ENCODE measurements at regions not wholly inside any gene's neighbourhood (a gene's known extent, or its start where the extent isn't known, plus 50 kb on each side); places are given as distances from the start of the nearest gene placed in this dataset.

- TF ChIP-seq POLR2AphosphoS5 (IDR thresholded peaks at IDR 0.05; ENCODE audit: low read depth, low read length) (no peak), REST (IDR thresholded peaks at IDR 0.05; ENCODE audit: insufficient read depth in 1 of 2, low read depth in 2 of 2, low read length in 2 of 2) (no peak), TAF1 (IDR thresholded peaks at IDR 0.05; ENCODE audit: borderline replicate concordance, insufficient read depth, low read length) (no peak), FOXP2 (optimal IDR thresholded peaks at IDR 0.05; ENCODE audit: borderline replicate concordance, extremely low read depth, extremely low read length, insufficient read depth) (no peak), SIN3A (IDR thresholded peaks at IDR 0.05; ENCODE audit: borderline replicate concordance, insufficient read depth, low read length) (no peak)
Measured at GRCh38 chr1:208603721-208604120, 359.5 kb upstream of the PLXNA2 start.

GRCh38 chr1:208604295-208604694 lies 360.1 kb upstream of the PLXNA2 start:
- no peak for TF ChIP-seq SIN3A (IDR thresholded peaks at IDR 0.05; ENCODE audit: borderline replicate concordance, insufficient read depth, low read length)
- no peak for TF ChIP-seq TAF1 (IDR thresholded peaks at IDR 0.05; ENCODE audit: borderline replicate concordance, insufficient read depth, low read length)
- no peak for TF ChIP-seq POLR2AphosphoS5 (IDR thresholded peaks at IDR 0.05; ENCODE audit: low read depth, low read length)
- no peak for TF ChIP-seq REST (IDR thresholded peaks at IDR 0.05; ENCODE audit: insufficient read depth in 1 of 2, low read depth in 2 of 2, low read length in 2 of 2)
- no peak for TF ChIP-seq FOXP2 (optimal IDR thresholded peaks at IDR 0.05; ENCODE audit: borderline replicate concordance, extremely low read depth, extremely low read length, insufficient read depth)

GRCh38 chr1:208606959-208607358 lies 362.8 kb upstream of the PLXNA2 start:
- no peak for TF ChIP-seq SIN3A (IDR thresholded peaks at IDR 0.05; ENCODE audit: borderline replicate concordance, insufficient read depth, low read length)
- no peak for TF ChIP-seq POLR2AphosphoS5 (IDR thresholded peaks at IDR 0.05; ENCODE audit: low read depth, low read length)
- no peak for TF ChIP-seq FOXP2 (optimal IDR thresholded peaks at IDR 0.05; ENCODE audit: borderline replicate concordance, extremely low read depth, extremely low read length, insufficient read depth)
- no peak for TF ChIP-seq TAF1 (IDR thresholded peaks at IDR 0.05; ENCODE audit: borderline replicate concordance, insufficient read depth, low read length)
- no peak for TF ChIP-seq REST (IDR thresholded peaks at IDR 0.05; ENCODE audit: insufficient read depth in 1 of 2, low read depth in 2 of 2, low read length in 2 of 2)

GRCh38 chr1:208607616-208608015 lies 363.4 kb upstream of the PLXNA2 start:
- TF ChIP-seq REST (IDR thresholded peaks at IDR 0.05; ENCODE audit: insufficient read depth in 1 of 2, low read depth in 2 of 2, low read length in 2 of 2) = no peak
- TF ChIP-seq POLR2AphosphoS5 (IDR thresholded peaks at IDR 0.05; ENCODE audit: low read depth, low read length) = no peak
- no peak for TF ChIP-seq SIN3A (IDR thresholded peaks at IDR 0.05; ENCODE audit: borderline replicate concordance, insufficient read depth, low read length)
- TF ChIP-seq FOXP2 (optimal IDR thresholded peaks at IDR 0.05; ENCODE audit: borderline replicate concordance, extremely low read depth, extremely low read length, insufficient read depth) = no peak
- no peak for TF ChIP-seq TAF1 (IDR thresholded peaks at IDR 0.05; ENCODE audit: borderline replicate concordance, insufficient read depth, low read length)

- TF ChIP-seq POLR2AphosphoS5 (IDR thresholded peaks at IDR 0.05; ENCODE audit: low read depth, low read length) (no peak), SIN3A (IDR thresholded peaks at IDR 0.05; ENCODE audit: borderline replicate concordance, insufficient read depth, low read length) (no peak), FOXP2 (optimal IDR thresholded peaks at IDR 0.05; ENCODE audit: borderline replicate concordance, extremely low read depth, extremely low read length, insufficient read depth) (no peak), TAF1 (IDR thresholded peaks at IDR 0.05; ENCODE audit: borderline replicate concordance, insufficient read depth, low read length) (no peak), REST (IDR thresholded peaks at IDR 0.05; ENCODE audit: insufficient read depth in 1 of 2, low read depth in 2 of 2, low read length in 2 of 2) (no peak)
Measured at GRCh38 chr1:208614610-208615009, 370.4 kb upstream of the PLXNA2 start.

Measured in PFSK-1 (cell line).